ENCODE measurements at regions not wholly inside any gene's neighbourhood (a gene's known extent, or its start where the extent isn't known, plus 50 kb on each side); places are given as distances from the start of the nearest gene placed in this dataset.
"Not testable (repeated sequence)": the region's sequence is repeated elsewhere in the genome, so short reads cannot be mapped to it uniquely, and the experiment has no call there.

DNA sequence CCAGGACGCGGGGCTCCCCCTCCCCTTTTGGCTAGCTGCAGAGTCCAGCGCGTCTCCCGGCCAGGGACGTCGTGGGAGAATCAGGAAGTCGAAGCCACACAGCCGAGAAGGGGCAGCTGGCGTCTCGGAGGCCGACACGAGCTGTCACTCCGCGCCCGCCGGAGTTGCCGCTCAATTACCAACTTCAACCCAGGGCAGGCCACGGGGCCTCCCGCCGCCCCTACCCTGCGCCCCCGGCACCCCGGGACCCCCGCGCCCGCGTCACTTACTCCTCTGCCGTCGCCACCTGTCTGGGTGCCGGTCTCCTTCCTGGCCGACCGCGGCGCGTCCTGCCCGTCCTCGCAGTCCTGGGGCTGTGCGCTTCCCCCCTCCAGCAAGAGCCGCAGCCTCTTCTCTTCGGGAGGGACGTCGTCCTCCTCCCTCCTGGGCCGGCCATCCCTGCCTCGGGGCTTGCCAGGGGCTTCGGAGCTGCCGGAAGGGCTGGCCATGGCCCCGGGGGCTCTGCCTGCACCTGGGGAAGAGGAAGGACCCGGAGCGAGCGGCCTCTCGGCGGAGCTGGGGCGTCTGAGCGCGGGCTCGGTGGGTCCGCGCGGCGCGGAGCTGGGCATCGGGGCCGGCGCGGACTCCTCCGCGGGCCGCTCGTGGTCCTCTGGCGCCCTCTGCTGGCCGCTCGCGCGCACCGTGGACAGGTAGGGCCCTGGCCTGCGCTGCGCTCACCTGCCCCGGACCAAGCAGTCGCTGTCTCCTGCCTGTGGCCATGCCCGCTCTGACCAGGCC, 65.6 kb upstream of the CLEC6A start:
- TF ChIP-seq, protein P1, sequence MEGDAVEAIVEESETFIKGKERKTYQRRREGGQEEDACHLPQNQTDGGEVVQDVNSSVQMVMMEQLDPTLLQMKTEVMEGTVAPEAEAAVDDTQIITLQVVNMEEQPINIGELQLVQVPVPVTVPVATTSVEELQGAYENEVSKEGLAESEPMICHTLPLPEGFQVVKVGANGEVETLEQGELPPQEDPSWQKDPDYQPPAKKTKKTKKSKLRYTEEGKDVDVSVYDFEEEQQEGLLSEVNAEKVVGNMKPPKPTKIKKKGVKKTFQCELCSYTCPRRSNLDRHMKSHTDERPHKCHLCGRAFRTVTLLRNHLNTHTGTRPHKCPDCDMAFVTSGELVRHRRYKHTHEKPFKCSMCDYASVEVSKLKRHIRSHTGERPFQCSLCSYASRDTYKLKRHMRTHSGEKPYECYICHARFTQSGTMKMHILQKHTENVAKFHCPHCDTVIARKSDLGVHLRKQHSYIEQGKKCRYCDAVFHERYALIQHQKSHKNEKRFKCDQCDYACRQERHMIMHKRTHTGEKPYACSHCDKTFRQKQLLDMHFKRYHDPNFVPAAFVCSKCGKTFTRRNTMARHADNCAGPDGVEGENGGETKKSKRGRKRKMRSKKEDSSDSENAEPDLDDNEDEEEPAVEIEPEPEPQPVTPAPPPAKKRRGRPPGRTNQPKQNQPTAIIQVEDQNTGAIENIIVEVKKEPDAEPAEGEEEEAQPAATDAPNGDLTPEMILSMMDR (IDR thresholded peaks at IDR 0.05), result peak; percentile 78
- not testable (repeated sequence) for H3K27ac ChIP-seq

DNA sequence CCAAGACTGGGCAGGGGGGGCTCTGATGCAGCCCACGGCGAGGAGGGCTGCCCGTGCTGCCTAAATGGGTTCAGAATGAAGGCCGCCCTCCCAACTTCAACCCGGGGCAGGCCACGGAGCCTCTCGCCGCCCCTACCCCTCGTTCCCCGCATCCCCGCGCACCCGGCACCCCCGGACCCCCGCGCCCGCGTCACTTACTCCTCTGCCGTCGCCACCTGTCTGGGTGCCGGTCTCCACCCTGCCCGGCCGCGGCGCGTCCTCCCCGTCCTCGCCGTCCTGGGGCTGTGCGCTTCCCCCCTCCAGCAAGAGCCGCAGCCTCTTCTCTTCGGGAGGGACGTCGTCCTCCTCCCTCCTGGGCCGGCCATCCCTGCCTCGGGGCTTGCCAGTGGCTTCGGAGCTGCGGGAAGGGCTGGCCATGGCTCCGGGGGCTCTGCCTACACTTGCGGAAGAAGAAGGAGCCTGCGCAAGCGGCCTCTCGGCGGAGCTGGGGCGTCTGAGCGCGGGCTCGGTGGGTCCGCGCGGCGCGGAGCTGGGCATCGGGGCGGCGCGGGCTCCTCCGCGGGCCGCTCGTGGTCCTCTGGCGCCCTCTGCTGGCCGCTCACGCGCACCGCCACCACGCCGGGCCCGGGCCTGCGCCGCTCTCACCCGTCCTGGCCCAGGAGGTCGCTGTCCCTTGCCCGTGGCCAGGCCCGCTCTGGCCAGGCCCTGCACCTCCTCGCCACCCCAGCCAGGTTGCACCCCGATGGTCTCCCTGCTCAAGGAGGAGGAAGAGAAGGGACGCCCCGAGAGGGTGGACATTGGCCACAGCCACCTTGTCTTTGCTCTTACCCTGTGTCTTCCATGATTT, 59.3 kb upstream of the CLEC6A start:
- H3K27ac ChIP-seq, result not testable (repeated sequence)
- TF ChIP-seq, protein P1 (IDR thresholded peaks at IDR 0.05), result peak; percentile 75

DNA sequence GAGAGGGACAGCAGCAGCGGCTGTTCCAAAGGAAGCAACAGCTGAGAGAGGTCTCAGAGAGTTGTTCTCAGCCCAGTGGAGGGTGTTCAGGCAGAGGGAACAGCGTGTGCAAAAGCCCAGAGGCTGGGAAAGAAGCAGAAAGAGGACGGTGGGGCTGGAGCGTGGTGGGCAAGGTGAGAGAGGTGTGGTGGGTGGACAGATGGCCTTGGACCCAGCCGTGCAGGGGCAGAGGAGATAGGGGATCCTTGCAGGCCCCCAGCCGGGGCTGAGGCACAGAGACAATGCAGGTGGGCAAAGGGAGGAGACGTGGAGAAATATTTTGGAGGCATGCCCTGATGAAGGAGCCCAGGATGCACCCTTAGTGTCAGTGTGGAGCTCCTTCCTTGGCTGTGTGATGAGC, 58.4 kb upstream of the CLEC6A start:
- not testable (repeated sequence) for H3K27ac ChIP-seq

DNA sequence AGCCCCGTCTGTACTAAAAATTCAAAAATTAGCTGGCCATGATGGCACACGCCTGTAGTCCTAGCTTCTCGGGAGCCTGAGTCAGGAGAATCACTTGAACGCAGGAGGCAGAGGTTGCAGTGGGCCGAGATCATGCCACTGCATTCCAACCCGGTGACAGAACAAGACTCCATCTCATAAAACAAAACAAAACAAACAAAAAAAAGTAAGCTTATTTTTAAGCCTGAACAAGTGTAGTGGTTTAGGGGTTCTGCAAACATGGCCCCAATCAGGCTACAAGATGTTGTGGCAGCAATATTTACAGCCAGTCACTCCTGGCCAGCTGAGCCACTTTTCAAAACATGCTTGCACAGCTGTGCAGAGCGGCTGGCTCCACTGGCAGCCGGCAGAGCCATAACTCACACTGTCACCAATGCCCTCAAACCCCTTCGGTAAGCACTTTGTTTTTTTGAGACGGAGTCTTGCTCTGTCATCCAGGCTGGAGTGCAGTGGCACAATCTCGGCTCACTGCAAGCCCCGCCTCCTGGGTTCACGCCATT, 56.2 kb upstream of the CLEC6A start:
- not testable (repeated sequence) for H3K27ac ChIP-seq

DNA sequence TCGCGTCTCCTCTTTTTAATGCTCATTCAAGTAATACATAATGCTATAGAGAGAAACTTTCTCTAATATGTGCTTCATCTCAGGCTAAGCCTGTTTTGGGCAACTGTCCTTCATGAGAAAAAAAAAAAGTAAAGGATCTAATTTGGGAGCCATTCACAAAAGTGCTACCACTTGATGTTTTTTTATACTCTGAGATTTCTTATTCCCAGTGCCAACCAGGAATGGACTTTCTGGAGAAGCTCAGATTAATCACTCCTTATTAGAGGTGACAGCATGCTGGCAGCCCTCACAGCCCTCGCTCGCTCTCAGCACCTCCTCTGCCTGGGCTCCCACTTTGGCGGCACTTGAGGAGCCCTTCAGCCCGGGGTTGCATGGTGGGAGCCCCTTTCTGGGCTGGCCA, 51.9 kb upstream of the CLEC6A start:
- not testable (repeated sequence) for H3K27ac ChIP-seq

DNA sequence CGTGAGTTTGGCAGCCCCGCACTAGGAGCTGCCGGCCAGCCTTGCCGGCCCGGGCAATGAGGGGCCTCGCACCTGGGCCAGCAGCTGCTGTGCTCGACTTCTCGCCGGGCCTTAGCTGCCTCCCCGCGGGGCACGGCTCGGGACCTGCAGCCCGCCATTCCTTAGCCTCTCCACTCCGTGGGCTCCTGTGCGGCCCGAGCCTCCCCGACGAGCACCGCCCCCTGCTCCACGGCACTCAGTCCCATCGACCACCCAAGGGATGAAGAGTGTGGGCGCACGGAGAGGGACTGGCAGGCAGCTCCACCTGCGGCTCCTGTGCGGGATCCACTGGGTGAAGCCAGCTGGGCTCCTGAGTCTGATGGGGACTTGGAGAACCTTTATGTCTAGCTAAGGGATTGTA, 51.4 kb upstream of the CLEC6A start:
- H3K27ac ChIP-seq, result not testable (repeated sequence)

Data from 22Rv1 (cell line).